Tongue (tissue), 1 donor: ENCODE measurements at regions not wholly inside any gene's neighbourhood (a gene's known extent, or its start where the extent isn't known, plus 50 kb on each side); places are given as distances from the start of the nearest gene placed in this dataset.
"Not testable (repeated sequence)": the region's sequence is repeated elsewhere in the genome, so short reads cannot be mapped to it uniquely, and the experiment has no call there.

Experiments
- DNase-seq: peaks from one replicate; pipeline ENCODE4 v3.0.0-alpha.2; 2015

GRCh38 chr2:122072666-122073065 is 317.2 kb downstream of the TSN start:
- DNase-seq = no peak

- no peak for DNase-seq
These were observed 318.8 kb downstream of the TSN start for GRCh38 chr2:122074201-122074600.

DNA sequence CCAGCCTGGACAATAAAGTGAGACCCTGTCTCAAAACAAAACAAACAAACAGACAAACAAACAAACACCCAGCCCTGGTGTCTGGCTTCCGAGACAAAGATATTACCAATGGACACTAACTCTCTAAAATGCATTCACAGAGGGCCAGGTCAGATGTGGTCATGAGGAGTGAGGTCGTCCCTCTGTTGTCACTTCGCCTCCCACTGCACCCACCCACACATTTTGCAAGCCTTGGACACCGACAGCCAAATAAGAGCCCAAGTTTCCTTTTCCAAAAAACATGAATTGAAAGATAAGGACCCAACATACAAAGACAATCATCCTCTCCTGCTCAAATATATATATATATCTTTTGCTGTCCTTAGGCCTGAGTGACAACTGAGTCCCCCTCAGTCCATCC is 319.9 kb downstream of the TSN start:
- no peak for DNase-seq

DNA sequence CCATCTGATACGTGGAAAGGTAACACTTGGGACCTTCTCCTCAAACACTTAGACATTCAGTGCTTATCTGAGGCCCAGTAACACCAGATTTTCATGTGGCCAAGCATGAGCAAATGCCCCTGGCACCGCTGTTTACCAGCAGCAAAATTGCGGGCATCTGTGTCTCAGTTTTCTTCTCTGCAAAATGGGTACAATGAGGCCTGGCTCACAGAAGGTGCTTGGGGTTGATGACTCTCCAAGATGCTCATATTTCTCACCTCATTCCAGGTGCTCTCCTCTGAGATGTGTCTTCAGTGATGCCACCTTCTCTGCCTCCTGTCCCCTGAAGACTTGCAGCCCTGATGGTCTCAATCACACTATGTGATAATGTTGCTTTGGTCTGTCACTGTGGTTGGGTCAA is 321.7 kb downstream of the TSN start:
- no peak for DNase-seq

DNA sequence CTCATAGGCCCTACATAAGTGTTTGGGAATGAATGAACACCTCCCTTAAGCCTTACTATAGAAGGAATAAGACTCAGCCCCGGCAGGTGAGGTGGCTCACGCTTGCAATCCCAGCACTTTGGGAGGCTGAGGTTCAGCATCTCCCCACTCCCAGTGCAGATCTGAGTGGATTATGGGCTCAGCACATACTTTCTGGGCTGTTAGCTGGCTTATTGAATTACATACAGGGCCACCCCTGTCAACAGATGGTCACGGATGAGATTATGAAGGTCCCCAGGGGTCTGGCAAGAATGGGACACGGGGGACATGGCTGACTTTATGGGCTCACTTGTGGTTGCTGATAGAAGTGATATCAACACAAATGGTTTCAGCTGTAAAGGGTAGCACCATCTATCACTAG is 322.3 kb downstream of the TSN start:
- DNase-seq = no peak

DNA sequence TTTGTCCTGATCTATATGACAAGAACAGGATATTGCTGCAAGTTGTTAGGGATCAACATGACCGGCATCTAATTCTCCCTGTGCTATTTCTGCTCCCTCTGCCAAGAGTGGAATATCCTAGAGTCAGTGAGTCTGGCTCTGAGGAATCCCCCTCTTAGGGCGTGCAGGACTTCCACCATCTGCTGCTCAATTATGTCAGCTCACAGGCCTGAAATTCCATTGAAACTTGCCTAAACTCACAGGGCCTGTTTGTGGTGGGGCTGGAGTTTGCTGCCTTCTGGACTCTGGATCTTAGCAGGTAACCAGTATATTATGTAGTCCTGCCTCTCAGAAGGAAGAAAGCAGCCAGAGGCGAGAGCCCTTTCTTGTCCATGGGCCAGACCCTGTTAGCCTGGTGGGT is 323.0 kb downstream of the TSN start:
- DNase-seq = peak; percentile 70

- DNase-seq = no peak
These were observed 324.4 kb downstream of the TSN start for GRCh38 chr2:122079844-122080243.

DNA sequence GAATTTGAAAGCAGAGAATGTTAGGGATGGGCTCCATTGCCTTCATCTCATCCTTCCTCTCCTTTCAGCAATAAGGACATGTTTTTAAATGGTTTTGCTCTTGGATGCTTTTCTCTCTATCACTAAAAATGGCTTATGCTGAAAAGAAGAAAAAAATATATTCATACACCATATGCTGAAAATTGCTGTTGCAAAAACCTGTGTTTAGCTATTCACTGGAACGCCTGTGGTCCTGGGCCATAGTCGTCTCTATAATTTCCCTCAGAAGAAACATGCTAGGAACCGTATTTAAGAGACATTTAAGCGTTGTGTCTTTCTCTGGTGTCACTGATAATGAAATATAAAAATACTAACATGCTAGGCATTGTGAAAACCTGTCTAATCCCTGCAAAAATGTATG is 324.9 kb downstream of the TSN start:
- no peak for DNase-seq

DNA sequence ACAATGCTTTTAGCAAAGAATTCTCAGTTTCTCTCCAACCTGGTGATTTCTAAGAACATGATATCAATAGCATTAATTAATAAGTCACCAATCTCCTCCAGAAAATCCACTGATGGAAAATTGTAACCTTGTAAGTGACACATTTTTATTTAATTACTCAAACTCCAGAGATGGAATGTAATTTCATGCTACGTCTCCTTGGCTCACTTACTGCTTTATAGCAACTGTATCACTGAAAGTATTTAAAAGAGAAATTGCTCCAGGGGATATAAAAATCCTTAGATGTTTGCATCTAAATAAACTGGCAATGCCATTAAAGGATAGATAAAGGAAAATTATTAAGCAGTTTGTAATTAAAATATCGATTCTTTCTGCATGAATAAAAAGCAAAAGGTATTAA is 325.4 kb downstream of the TSN start:
- no peak for DNase-seq

GRCh38 chr2:122081751-122082150 is 326.3 kb downstream of the TSN start:
- no peak for DNase-seq

DNA sequence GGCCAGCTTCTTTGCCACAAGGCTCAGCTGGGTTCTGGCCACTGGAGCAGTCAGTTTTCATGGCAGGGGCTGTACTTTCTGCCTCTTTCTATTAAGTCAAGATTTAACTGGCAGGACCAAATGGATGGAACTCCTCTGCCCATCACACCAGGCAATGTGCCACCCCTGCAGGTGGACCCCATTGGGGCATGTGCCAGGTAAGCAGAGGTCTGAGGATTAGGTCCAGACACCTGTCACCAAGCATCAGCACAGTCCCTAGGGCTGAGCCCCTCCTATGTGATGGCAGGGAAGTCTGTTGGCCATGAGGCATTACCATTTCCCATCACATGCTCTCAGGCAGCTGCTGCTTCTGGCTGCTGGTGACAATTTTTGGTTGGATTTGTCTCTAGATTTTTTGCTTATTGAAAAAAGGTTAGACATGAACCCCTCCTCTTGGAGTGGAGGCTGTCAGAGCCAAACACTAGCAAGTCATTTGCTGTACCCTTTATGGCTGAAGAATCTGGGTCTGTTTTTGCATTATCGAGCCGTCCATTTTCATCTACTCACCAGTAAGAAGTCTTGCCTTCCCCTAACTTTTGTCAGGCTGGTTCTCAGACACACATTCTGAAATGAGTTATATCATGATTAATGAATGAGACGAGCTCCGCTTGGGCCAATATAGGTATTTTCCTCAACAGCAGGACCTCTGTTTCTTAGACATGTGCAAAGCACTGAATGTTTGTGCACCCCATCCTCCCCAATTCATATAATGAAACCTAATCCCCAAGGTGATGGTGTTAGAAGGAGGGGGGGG is 328.0 kb downstream of the TSN start:
- peak; percentile 68 for DNase-seq

- DNase-seq = not testable (repeated sequence)
These were observed 330.2 kb downstream of the TSN start for GRCh38 chr2:122085672-122086071.

- no peak for DNase-seq
These were observed 339.1 kb downstream of the TSN start for GRCh38 chr2:122094557-122094956.

GRCh38 chr2:122096761-122097160 is 341.3 kb downstream of the TSN start:
- DNase-seq = peak; percentile 61

GRCh38 chr2:122098306-122098705 is 342.9 kb downstream of the TSN start:
- no peak for DNase-seq

DNA sequence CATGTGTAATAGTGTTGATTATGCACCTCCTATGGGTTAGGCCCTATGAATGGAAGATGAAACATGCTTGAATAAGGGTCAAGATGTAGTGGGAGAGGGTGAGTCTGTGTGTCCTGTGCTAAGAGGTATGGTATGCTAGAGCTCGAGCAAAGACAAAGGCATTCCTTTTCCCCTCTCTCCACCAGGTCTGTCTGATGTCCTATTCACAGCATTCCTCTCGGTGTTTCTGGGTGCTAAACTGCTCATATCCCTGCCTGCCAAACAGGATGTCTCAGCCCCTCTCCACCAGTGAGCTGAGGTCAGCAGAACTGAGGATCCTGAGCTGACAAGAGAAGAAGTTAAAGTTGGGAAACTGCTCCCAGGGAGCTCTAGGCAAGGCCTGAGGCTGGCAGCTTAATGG is 344.9 kb downstream of the TSN start:
- no peak for DNase-seq

DNA sequence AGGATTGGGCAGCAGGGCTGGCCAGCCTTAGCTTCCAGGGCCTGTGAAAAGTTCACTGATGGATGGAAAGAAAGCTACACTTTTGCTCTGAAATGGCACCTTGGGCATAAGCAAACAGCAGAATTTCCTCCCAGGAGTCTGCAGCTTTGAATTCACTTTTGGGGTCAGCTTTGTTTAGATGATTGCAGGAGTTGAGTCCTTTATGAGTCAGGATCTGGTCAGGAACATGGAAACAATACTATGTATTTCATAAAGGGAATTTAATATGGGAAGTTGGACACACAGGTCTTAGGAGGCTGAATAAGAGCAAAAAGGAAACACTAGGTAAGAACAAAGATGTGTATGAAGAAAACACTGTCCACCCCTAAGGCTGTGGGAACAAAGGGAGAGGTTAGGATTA is 345.3 kb downstream of the TSN start:
- no peak for DNase-seq

DNA sequence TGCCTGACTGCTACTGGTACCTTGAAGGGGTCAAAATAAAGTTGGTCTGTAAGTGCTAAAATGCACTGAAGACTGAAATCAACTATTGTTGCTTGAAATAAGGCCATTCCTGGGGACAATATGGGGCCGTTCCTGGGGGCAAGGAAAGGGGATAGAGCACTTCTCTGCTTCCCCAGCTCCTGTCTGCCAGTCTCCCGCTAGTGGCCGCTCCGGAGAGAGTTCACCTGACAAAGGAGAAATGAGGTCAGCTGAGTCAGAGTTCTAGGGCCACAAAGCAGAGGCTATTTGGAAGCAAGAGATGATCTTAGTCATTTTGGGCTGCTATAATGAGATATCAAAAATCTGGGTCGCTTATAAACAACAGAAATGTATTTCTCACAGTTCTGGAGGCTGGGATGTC is 345.9 kb downstream of the TSN start:
- no peak for DNase-seq

- DNase-seq = no peak
These were observed 349.9 kb downstream of the TSN start for GRCh38 chr2:122105171-122105876.

DNA sequence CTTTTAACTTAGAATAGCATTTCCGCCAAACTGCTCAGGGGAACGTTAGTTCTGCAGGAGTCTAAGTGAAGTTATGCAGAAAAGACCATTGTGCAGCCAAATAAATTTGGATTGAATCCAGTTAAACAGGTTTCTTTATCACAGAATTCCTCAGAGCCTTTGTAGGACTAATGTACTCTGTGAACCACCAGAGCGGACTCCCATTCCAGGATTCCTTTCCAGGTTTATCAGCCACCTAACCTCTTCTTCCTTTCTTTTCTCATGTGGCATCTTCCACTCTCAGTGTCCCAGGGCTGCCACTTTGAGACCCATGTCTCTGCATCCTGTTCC is 350.4 kb downstream of the TSN start:
- DNase-seq = peak; percentile 45

- no peak for DNase-seq
These were observed 352.7 kb downstream of the TSN start for GRCh38 chr2:122108186-122108585.

DNA sequence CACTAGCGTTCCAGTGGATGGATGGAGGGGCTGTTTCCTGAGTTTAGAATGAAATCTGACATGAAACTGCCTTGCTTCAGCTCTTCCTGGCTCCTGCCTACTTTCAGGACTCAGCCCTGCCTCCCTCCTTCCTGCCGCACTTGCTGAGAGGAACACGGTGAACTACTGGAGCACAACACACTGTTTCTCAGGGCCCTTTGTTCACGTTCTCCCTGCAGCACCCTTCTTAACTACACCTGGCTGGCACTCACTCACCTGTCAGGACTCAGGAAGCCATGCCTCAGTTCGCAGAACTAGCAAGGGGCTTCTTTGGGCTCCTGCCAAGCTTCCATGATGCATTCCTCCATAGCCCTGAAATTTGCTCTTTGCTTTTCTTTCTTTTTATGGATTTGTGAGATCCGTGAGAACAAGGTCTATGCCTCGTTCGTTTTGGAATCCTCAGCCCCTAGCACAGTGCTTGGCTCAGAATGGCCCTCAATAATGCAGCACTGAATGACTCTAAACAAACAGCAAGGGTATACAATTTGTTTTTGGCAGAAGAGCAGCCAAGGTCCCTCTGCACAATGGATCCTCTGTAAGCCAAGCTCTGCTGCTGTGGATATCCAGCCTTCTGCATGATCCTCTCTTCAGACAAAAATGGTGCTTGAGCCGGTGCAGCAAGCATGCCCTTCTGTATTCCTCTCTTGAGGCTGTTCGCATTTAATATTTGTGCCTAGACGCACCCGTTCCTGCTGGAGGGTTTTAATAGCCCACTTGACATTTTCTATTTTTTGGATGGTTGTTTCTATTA is 357.0 kb downstream of the TSN start:
- no peak for DNase-seq

- DNase-seq = no peak
These were observed 359.0 kb downstream of the TSN start for GRCh38 chr2:122114421-122114820.
